HG03378 (cell line): ENCODE measurements at regions not wholly inside any gene's neighbourhood (a gene's known extent, or its start where the extent isn't known, plus 50 kb on each side); places are given as distances from the start of the nearest gene placed in this dataset.
"Not testable (repeated sequence)": the region's sequence is repeated elsewhere in the genome, so short reads cannot be mapped to it uniquely, and the experiment has no call there.

Experiments used
- ATAC-seq: cut with Tn5 transposase; IDR thresholded peaks from one replicate; pipeline ENCODE4 v1.9.1; 2021; ENCODE audit warnings: mild to moderate bottlenecking, moderate library complexity; ENCODE audit not compliant: unreplicated experiment

GRCh38 chr5:154653764-154654485 is 101.3 kb upstream of the LARP1 start:
- ATAC-seq: no peak

- ATAC-seq: no peak
Measured at GRCh38 chr5:154653418-154653763, 101.8 kb upstream of the LARP1 start.

DNA sequence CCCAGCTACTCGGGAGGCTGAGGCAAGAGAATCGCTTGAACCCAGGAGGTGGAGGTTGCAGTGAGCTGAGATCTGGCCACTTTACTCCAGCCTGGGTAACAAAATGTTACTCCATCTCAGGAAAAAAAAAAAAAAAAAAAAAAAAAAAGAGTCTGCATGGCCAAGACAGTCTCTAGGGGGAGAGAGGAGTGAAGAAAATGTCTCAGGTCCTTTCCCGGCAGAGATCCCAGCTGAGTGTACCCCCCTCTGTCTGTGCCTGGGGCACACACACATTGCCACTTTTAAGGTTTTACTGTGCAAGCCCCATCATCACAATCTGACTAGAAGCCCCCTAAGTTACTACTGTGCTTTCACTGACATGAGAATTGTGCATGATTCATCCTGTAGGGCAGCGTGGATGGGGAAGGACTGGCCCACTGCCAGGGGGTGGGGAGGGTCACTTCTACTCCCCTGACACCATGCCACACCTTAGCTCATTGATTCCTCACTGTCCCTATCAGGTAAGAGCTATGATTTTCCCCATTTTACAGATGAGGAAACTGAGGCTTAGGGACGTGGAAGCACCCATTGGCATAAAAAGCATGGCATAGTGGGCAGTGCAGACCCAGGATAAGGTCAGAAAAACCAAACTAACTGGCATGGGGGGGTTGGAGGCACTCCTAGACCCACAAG is 102.3 kb upstream of the LARP1 start:
- no peak for ATAC-seq

DNA sequence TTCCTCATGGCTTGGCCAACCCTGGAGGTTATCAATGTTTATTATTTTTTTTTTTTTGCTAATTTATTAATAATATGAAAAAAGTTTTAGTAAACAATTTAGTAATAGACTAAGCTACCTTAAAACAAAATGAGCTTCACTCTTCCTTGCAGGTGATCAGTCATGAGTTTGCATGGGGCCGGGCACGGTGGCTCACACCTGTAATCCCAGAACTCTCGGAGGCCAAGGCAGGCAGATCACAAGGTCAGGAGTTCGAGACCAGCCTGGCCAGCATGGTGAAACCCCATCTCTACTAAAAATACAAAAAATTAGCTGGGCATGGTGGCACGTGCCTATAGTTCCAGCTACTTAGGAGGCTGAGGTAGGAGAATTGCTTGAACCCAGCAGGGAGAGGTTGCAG is 103.4 kb upstream of the LARP1 start:
- ATAC-seq: not testable (repeated sequence)

- ATAC-seq: no peak
Measured at GRCh38 chr5:154648706-154649105, 106.5 kb upstream of the LARP1 start.

DNA sequence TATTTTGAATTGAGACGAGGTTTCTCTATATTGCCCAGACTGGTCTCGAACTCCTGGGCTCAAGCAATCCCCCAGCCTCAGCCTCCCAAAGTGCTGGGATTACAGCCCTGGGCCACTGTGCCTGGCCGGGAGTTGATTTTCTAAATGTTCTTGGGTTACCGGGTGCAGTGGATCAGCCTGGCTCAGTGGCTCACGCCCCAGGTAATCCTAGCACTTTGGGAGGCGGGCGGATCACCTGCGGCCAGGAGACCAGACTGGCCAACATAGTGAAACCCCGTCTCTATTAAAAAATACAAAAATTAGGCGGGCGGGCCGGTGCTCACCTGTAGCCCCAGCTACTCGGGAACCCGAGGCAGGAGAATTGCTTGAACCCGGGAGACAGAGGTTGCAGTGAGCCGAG is 106.9 kb upstream of the LARP1 start:
- ATAC-seq: no peak

- ATAC-seq: no peak
Measured at GRCh38 chr5:154647761-154648145, 107.4 kb upstream of the LARP1 start.

DNA sequence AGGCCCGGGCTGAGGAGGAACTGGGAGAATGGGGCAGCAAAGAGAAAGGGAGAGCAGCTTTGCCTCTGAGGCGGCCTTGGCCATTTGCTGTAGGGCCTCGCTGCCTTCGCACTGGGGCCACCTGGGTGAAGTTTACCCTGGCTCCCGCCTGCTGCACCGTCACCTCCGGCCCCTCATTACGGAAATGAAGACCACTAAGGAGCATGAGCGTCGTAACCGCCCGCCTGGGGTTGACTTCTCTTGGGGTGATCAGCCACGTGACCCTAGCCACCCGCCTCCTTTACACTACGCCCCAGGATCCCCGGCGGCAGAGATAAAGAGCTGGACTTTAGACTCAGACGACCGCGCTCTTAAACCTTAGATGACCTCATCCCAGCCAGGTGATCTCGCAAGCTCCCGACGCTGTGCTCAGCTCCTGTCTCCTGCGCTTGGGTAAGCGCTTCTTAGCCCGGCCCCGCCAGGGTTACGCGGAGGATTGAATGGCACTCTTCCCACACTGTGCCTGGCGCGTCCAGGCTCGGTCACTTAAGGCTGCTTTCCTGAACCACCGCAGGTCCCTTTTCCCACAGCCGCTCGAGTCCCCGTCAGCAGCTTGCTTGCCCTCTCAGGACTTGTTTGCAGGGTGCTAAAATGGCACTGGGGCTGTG is 107.9 kb upstream of the LARP1 start:
- peak; percentile 46 for ATAC-seq

DNA sequence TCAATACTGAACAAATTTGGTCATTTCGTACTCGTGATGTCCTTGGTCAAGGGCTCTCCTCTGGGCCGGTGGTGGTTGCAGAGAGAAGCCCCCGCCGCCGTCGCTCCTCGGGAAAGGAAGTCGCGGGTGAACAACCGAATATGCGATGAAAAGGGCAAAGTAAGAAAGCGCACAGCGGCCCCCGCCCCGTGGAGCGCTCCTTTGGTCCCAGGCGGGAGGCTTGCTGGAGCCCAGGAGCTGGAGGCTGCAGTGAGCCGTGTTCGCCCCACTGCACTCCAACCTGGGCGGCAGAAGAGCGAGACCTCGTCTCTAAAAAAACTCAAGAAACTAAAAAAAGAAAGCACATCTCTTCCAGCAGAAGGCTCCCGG is 108.4 kb upstream of the LARP1 start:
- ATAC-seq: peak; percentile 11

GRCh38 chr5:154644745-154645411 is 110.3 kb upstream of the LARP1 start:
- ATAC-seq: no peak

DNA sequence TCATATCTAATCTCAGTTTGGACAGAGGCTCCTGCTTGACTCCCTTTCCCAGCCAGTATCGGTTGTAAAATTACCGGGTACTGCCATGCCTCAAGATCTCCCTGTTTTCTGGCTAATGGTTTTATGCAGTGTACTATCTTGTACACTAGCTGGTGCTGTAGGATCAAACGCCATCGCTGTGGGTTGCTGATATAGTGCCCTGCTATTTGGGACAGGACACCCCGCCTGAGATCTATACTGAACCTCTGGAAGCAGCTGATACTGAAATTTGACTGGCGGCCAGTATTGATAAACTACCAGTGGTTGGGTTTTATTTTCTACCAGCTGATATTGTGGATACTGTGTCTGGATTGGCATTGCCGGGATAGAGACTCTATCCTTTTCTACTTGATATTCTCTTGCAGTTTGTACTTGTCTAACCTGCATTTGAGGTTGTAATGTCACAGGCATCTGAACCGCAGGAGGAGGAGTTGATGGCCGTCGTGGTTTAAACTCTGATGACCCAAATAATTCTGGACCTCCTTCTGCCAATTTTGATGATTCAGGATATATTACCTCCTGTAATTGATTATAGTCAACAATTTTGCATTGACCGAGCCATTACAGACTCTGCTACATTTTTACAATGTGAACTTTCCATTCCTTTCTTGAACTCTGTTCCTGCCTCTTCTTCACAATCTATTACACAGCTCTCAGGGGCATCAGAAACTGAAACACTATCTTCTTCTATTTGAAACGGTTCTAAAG is 112.5 kb upstream of the LARP1 start:
- no peak for ATAC-seq

- ATAC-seq: not testable (repeated sequence)
Measured at GRCh38 chr5:154640213-154640831, 114.9 kb upstream of the LARP1 start.

GRCh38 chr5:154636786-154637185 is 118.4 kb upstream of the LARP1 start:
- ATAC-seq: not testable (repeated sequence)

DNA sequence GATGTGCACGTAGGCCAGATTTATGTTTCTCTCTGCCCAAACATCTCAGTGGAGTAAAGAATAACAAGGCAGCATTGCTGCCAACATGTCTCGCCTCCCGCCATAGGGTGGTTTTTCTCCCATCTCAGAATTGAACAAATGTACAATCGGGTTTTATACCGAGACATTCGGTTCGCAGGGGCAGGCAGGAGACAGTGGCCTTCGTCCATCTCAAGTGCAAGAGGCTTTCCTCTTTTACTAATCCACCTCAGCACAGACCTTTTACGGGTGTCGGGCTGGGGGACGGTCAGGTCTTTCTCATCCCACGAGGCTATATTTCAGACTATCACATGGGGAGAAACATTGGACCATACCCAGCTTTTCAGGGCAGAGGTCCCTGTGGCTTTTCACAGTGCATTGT is 118.9 kb upstream of the LARP1 start:
- not testable (repeated sequence) for ATAC-seq

DNA sequence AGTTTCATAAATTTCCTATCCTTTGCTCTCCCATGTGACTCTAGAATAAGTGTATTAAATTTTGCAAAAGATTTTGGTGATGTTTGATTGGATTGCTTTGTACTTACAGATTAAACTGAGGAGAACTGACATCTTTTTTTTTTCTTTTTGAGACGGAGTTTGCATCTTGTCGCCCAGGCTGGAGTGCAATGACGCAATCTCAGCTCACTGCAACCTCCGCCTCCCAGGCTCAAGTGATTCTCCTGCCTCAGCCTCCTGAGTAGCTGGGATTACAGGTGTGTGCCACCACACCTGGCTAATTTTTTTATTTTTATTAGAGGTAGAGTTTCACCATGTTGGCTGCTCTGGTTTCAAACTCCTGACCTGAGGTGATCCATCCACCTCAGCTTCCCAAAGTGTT is 121.4 kb upstream of the LARP1 start:
- not testable (repeated sequence) for ATAC-seq

DNA sequence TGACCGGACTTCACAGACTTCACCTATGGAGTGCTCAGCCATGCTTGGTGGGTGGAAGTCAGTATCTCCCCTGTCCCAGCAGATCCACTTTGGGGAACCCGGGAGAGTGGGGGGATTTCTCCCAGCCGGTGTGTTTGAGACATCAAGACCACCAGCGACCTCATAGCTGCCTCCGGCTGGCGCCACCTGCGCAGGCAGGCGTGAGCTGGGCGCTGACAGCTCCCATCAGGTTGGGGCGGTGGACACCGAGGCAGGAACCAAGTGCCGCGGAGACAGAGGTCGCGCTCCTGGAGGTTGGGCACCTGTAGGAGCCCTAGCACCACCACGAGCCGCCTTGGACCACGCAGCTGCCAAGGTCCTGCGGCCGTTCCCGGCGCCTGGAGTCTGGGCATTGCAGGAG is 124.0 kb upstream of the LARP1 start:
- ATAC-seq: no peak

GRCh38 chr5:154630410-154630809 is 124.8 kb upstream of the LARP1 start:
- no peak for ATAC-seq

DNA sequence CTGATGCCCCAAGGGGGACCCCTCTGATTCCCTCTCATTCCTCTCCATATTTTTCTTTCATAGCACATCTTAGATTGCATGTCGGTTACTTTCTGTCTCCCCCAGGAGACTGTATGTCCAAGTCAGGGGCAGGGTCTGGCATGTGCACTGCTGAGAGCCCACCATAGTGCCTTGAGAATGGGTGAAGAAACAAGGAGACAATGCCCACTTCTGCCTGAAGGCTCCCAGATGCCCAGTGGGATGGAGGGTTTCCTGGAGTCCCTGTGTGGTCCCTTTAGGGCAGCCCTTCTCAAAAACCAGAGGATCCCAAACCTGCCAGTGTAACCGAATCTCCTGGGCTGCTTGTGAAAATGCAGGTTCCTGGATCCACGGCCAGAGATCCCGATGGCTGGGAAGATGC is 126.5 kb upstream of the LARP1 start:
- no peak for ATAC-seq

GRCh38 chr5:154627698-154628678 is 127.2 kb upstream of the LARP1 start:
- ATAC-seq: no peak
